Superior temporal gyrus (tissue), 1 donor: ENCODE measurements at regions not wholly inside any gene's neighbourhood (a gene's known extent, or its start where the extent isn't known, plus 50 kb on each side); places are given as distances from the start of the nearest gene placed in this dataset.
A peak's percentile ranks its signal among the peaks of the same experiment; 100 is the strongest.

ENCODE experiments used
- DNase-seq: peaks from one replicate; pipeline ENCODE4 v3.0.0-alpha.2; 2016; ENCODE audit errors: extremely low spot score

GRCh38 chr12:24280056-24280842 is 330.8 kb upstream of the SOX5 start:
- DNase-seq: no peak

- DNase-seq: no peak
These were observed 329.4 kb upstream of the SOX5 start for GRCh38 chr12:24278832-24279231.

DNA sequence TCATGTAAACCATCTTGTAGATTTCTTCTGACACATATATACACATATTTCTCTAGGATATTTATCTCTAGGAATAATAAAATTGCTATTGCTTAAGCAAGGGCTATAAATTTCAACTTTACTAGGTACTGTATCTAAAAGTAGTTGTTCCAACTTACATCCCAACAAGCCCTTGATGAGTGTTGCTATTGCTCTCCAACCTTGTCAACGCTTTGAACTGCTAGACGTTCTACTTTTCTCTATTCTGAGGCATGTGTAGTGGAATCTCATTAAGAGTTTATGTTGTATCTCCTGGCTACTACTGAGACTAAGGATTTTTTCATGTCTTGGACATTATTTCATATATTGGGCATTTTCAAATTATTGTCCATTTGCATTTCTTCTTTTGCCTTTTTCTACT is 321.5 kb upstream of the SOX5 start:
- no peak for DNase-seq

- DNase-seq: no peak
These were observed 321.0 kb upstream of the SOX5 start for GRCh38 chr12:24270464-24270863.

- DNase-seq: no peak
These were observed 319.3 kb upstream of the SOX5 start for GRCh38 chr12:24268663-24269186.

DNA sequence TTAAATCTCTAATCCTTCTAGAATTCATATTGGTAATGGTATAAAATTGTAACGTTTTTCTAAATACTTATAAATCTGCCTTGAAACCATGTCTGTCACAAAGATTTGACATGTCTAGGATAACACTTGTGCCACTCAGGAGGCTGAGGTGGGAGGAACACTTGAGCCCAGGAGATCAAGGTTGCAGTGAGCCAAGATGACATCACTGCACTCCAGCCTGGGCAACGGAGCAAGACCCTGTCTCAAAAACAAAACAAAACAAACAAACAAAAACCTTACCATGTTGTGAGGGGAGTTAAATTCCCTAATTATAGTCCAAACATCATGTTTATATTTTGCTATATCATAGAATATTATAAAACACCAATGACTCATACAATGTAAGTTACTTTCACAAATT is 317.5 kb upstream of the SOX5 start:
- no peak for DNase-seq

- no peak for DNase-seq
These were observed 307.2 kb upstream of the SOX5 start for GRCh38 chr12:24256684-24257083.

DNA sequence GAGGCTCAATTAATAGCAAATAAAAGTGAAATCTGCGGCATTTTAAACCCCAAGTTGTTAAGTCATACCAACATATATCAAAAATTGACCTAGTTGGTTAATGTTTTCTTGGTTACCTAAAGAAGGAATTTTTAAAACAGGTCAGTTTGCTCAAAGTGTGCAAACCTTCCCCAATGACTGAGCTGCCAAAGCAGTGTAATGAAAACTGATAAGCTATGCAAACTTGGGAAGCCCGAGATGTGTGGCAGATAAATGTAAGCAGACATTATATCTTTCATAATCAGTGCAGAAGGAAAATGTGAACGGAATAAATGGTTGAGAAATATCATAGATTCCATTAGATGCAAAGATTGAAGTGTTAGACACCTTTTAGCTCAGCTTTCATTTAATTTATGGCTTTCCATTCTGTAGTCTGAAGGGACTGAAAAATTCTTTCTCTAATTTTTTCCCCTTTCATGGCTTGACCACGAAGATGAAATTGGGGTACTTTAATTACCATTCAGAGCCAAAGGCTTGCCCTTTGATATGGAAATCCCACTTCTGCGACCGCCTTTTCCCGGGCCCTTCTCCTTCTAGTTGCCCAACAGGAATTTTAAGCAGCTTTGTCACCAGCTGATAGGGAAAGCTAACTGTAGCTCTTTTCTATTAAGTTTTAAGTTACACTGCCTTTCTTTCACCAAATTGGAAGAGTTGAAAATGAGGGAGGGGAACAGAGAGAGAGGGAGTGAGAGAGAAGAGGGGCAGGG is 306.6 kb upstream of the SOX5 start:
- DNase-seq: no peak

DNA sequence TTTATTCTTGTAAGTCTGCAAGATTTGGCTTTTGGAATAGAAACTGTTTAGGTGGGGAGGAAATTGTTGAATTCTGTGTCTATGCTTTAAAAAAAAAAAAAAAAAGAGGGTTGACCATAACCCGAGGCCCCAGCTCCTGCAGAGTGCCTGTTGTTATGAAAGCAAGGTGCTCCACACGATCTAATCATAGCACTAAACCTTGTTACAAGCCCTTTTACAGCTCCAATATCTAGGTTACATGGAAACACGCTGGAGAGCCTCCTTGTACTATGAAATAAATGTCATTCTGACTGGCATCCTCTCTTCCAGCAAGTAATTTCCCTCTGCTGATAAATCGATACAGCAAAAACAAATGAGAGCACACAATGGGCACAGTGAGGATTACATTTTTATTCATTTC is 303.1 kb upstream of the SOX5 start:
- no peak for DNase-seq

GRCh38 chr12:24246934-24247333 is 297.5 kb upstream of the SOX5 start:
- no peak for DNase-seq

GRCh38 chr12:24246376-24246775 is 296.9 kb upstream of the SOX5 start:
- DNase-seq: no peak

- DNase-seq: no peak
These were observed 295.3 kb upstream of the SOX5 start for GRCh38 chr12:24244801-24245200.

- no peak for DNase-seq
These were observed 294.8 kb upstream of the SOX5 start for GRCh38 chr12:24244231-24244630.

DNA sequence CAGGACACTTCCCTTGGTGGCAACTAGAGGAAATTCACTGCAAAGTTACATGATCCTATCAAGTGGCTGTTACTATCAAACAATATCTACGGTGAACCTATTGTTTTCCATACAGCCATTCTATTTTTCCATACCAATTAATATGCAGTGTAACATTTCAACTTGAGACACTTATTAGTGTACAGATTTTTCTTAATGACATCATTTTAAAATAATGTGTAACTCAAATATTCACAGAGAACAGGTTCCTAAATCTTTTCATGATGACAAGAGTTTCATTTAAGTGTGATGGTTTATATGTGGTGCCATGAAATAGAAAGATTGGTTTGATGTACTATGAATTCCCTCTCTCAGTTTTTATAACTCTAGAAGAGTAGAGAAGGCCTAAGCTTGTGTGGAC is 291.2 kb upstream of the SOX5 start:
- no peak for DNase-seq

- DNase-seq: no peak
These were observed 284.2 kb upstream of the SOX5 start for GRCh38 chr12:24233519-24234246.

- no peak for DNase-seq
These were observed 283.1 kb upstream of the SOX5 start for GRCh38 chr12:24232531-24232930.

DNA sequence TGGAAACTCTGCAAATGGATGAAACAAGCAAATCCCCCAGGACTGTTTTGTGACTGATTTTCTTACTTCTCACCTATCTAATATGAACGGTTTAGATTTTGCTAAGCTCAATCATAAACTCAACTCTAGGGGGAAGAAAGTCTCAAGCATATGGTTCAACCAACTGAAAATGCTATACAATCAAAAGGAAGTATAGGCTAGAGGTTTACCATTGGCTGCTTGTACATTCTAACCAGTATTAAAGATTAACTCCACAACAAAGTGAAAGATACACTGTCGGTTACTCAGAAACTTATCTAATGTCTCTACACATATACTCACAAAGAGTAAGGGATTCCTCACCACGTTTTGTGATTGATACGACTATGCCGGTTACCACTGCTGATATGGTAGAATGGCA is 281.8 kb upstream of the SOX5 start:
- DNase-seq: no peak

DNA sequence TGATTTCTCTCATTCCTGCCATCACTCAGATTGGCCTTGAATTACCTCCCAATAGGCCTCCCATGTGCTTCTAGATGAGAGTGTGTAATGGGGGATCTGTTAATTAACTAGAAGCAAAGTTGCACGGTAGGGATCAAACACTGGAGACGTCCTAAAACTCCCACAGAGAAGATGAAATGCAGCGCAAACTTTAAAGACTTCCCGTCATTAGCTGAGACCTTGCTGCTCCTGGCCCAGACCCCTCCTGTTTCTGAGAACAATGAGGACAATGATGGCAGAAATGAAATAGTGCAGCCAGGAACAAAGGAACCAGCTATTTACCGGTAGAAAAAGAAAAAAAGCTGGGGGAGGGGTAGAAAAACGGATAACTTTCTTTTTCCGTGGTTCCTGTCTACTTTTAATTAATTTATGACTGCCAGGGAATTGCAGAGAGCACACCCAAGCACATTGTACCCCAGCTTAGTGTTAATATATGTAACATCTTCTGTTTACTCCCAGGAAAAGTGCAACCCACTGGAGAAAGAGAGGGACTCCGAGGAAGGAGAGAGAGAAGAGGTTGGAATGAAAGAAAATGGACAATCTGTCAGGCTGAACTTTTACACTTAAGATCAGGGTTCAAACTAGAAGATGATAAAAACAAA is 280.7 kb upstream of the SOX5 start:
- DNase-seq: no peak

GRCh38 chr12:24229031-24229700 is 279.7 kb upstream of the SOX5 start:
- DNase-seq: no peak

GRCh38 chr12:24228371-24228770 is 278.9 kb upstream of the SOX5 start:
- DNase-seq: peak; percentile 58

- DNase-seq: no peak
These were observed 278.1 kb upstream of the SOX5 start for GRCh38 chr12:24227551-24227950.
